K562 (cell line): ENCODE measurements at regions not wholly inside any gene's neighbourhood (a gene's known extent, or its start where the extent isn't known, plus 50 kb on each side); places are given as distances from the start of the nearest gene placed in this dataset.

Source experiments
- EZH2 ChIP-seq: IDR thresholded peaks from 2 replicates; pipeline ENCODE4 v1.6.1; 2012; ENCODE audit warnings: low read depth, mild to moderate bottlenecking, inconsistent platforms, low read length, borderline replicate concordance
- FIP1L1 ChIP-seq: fragments of 200-400 bp; formaldehyde crosslinking; IDR thresholded peaks from 2 replicates; pipeline ENCODE4 v1.6.1; 2018; ENCODE audit warnings: mild to moderate bottlenecking, low read depth, low read length; ENCODE audit not compliant: poor library complexity, severe bottlenecking
- JUND ChIP-seq, 2 experiments: IDR thresholded peaks; 2 replicates in 1 of 2; 3 replicates in 1 of 2; pipeline ENCODE4 v1.6.1; 2011; ENCODE audit warnings: borderline replicate concordance in 2 of 2, low read depth in 2 of 2, low read length in 2 of 2, improper control_type of control experiment in 1 of 2, missing biosample characterization in 1 of 2, missing genetic modification characterization in 1 of 2, missing genetic modification reagents in 1 of 2
- KLF16 ChIP-seq: IDR thresholded peaks from 2 replicates; pipeline ENCODE4 v1.6.1; 2016; ENCODE audit warnings: antibody characterized with exemption
- MXI1 ChIP-seq: IDR thresholded peaks from 2 replicates; pipeline ENCODE4 v1.6.1; 2011; ENCODE audit warnings: low read depth, mild to moderate bottlenecking, improper control_type of control experiment, low read length
- POLR2A ChIP-seq: fragments of 450-650 bp; conservative IDR thresholded peaks from 2 replicates; pipeline ENCODE4 v1.6.1; 2016
- POLR2AphosphoS5 ChIP-seq: IDR thresholded peaks from 2 replicates; pipeline ENCODE4 v1.6.1; 2011; ENCODE audit warnings: mild to moderate bottlenecking, low read depth, low read length, moderate library complexity; ENCODE audit not compliant: control insufficient read depth, insufficient read depth
- SMC3 ChIP-seq: conservative IDR thresholded peaks from 2 replicates; pipeline ENCODE4 v1.6.1; 2011; ENCODE audit warnings: low read depth, low read length, improper control_type of control experiment; ENCODE audit not compliant: insufficient read depth
- TBP ChIP-seq: optimal IDR thresholded peaks from 2 replicates; pipeline ENCODE3; 2011; ENCODE audit warnings: low read depth, low read length, improper control_type of control experiment
- ZNF121 ChIP-seq: sonication (generic); formaldehyde crosslinking; conservative IDR thresholded peaks from 2 replicates; pipeline ENCODE4 v1.8.0; 2022; ENCODE audit warnings: missing genetic modification reagents
- TF ChIP-seq, protein P1 (sequence below): fragments of 250-450 bp; sonication (Bioruptor Pico); IDR thresholded peaks from 2 replicates; pipeline ENCODE4 v1.5.0; 2021; ENCODE audit warnings: mild to moderate bottlenecking, moderate library complexity
- TF ChIP-seq, protein P2 (sequence below): sonication (generic); formaldehyde crosslinking; IDR thresholded peaks from 2 replicates; pipeline ENCODE4 v1.4.0; 2020; ENCODE audit warnings: mild to moderate bottlenecking, missing genetic modification reagents

DNA sequence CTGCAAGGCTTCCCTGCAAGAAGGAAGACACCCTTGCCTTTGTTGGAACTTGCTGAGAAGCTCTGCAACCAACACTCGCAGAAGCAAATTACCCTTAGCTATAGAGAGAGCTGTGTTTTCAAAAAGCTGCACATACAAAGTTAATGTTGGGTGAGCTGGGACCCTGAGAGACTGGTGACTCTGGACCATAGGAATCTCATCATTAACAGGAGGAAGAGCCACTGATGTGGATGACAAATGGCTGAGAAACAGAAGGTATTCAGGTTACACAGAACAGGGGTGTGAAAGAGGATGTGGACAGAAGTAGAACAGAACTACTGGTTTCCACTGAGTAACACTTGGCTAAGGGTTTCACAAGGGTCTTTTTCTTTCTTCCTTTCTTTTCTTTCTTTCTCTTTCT, 493.5 kb downstream of the IRX1 start:
- TF ChIP-seq, protein P1, sequence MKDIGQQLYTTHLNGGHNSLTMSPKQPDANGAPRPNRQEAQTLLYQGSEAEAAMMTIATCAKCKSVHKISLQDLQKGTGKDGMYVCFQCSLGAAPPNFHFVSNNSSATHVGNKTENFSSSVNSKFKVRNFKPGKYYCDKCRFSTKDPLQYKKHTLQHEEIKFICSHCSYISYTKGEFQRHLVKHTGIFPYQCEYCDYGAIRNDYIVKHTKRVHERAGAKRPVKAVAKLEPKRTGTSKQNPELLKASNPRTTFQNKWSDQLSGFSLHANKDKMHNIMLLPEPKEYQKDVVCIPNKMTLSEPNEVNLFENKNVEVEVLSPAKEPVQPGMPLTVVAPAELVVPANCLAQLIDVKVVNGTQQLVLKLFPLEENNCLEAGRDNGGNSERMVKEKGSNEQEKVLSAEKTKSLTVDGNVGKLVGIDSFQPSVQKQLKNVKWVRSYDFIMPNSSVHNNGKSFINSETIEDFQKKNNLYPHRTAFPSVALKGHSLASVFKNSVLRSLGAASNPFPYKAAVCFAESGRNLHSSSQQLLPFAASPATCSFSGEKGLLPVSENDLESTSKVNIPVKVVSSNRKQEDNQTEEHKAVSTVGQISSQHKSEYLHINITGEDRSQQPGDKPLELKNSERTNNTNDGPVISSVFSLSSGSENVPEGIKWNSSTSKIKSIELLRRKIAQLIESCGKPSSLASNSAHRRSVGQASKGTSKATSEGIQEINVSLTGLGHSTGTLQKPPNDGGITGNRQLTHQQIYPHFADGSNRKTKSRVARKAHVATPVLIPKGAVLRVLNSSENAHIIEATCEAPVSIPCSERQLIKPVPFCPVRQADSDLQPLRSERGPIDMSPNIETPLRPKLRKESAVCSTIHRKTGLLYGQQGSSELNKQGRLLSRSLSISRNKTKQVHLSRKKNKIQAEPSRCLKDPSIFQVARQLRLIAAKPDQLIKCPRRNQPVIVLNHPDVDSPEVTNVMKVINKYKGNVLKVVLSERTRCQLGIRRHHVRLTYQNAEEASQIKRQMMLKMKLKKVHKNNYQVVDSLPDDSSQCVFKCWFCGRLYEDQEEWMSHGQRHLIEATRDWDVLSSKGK (CRISPR knock-in tag), result no peak
- TF ChIP-seq POLR2A (no peak), ZNF121 (CRISPR knock-in tag) (no peak), KLF16 (no peak), TBP (no peak), FIP1L1 (no peak), MXI1 (no peak), POLR2AphosphoS5 (no peak), SMC3 (no peak), EZH2 (no peak), JUND (IDR thresholded peaks at IDR 0.05; ENCODE audit: borderline replicate concordance, low read depth, low read length) (no peak), JUND (tag; IDR thresholded peaks at IDR 0.05; ENCODE audit: borderline replicate concordance, low read depth, low read length) (no peak)
- TF ChIP-seq, protein P2, sequence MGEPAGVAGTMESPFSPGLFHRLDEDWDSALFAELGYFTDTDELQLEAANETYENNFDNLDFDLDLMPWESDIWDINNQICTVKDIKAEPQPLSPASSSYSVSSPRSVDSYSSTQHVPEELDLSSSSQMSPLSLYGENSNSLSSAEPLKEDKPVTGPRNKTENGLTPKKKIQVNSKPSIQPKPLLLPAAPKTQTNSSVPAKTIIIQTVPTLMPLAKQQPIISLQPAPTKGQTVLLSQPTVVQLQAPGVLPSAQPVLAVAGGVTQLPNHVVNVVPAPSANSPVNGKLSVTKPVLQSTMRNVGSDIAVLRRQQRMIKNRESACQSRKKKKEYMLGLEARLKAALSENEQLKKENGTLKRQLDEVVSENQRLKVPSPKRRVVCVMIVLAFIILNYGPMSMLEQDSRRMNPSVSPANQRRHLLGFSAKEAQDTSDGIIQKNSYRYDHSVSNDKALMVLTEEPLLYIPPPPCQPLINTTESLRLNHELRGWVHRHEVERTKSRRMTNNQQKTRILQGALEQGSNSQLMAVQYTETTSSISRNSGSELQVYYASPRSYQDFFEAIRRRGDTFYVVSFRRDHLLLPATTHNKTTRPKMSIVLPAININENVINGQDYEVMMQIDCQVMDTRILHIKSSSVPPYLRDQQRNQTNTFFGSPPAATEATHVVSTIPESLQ (CRISPR knock-in tag), result no peak
